Heart right ventricle (tissue), 16 donors: ENCODE measurements at regions not wholly inside any gene's neighbourhood (a gene's known extent, or its start where the extent isn't known, plus 50 kb on each side); places are given as distances from the start of the nearest gene placed in this dataset.

ENCODE experiments used
- ATAC-seq, 8 donors: fragments of 200-7000 bp; cut with Tn5 transposase; one replicate each; pipeline ENCODE4 v1.9.1; 2020; ENCODE audit warnings: mild to moderate bottlenecking in 8 of 8, moderate library complexity in 8 of 8, moderate number of reproducible peaks in 1 of 8
- DNase-seq, 2 donors: peaks; one replicate each; pipeline ENCODE4 v3.0.0-alpha.2; 2020
- H3K27ac ChIP-seq, 10 donors: fragments of 200-600 bp; sonication (generic) in 2 of 10; one replicate each; pipeline versions ENCODE4 v1.5.0 to v1.8.0; 2020 to 2022; ENCODE audit warnings: mild to moderate bottlenecking in 3 of 10
- H3K27me3 ChIP-seq, 7 donors: fragments of 200-600 bp; one replicate each; pipeline ENCODE4 v1.8.0; 2021 to 2022; ENCODE audit warnings: mild to moderate bottlenecking in 2 of 7
- H3K36me3 ChIP-seq, 9 donors: fragments of 200-600 bp; sonication (generic) in 1 of 9; one replicate each; pipeline versions ENCODE4 v1.5.0 to v1.8.0; 2020 to 2022; ENCODE audit warnings: mild to moderate bottlenecking in 2 of 9
- H3K4me1 ChIP-seq, 9 donors: fragments of 200-600 bp; sonication (generic) in 1 of 9; one replicate each; pipeline versions ENCODE4 v1.5.0 to v1.8.0; 2020 to 2022; ENCODE audit warnings: mild to moderate bottlenecking in 4 of 9
- H3K4me3 ChIP-seq, 10 donors: fragments of 200-600 bp; sonication (generic) in 2 of 10; one replicate each; pipeline versions ENCODE4 v1.5.0 to v1.8.0; 2020 to 2022; ENCODE audit warnings: mild to moderate bottlenecking in 7 of 10, moderate library complexity in 2 of 10
- H3K9me3 ChIP-seq, 11 donors: fragments of 200-600 bp in 10 of 11; sonication (generic) in 2 of 11; one replicate each; pipeline versions ENCODE4 v1.5.0 to v1.8.0; 2013 to 2022; ENCODE audit warnings: mild to moderate bottlenecking in 2 of 11, control low read depth in 1 of 11, moderate library complexity in 1 of 11
- WGBS, 2 donors: extraction: QIAGEN DNeasy Blood & Tissue Kit; methylation state at CpG; one replicate each; pipeline ENCODE4 v1.1.7; 2013; ENCODE audit warnings: inconsistent platforms in 1 of 2; 5-methylcytosine and 5-hydroxymethylcytosine counted together
- intact Hi-C, 10 donors: fragments of 100-400 bp; cut with DNase I; formaldehyde crosslinking; loops; one replicate each; pipeline versions ENCODE4 v1.11.1 to v1.14.2; 2022
- TF ChIP-seq, protein P1 (sequence below), 9 donors: fragments of 200-600 bp; sonication (generic) in 2 of 9; IDR thresholded peaks; one replicate each; pipeline versions ENCODE4 v1.5.0 to v1.8.0; 2021 to 2022; ENCODE audit warnings: antibody characterized with exemption in 9 of 9, mild to moderate bottlenecking in 5 of 9, moderate library complexity in 1 of 9
- donor health status: Arrhythmogenic right ventricular cardiomyopathy.
- donor health status: ischemic (EF 13 %, LVEDD 7.1; RV severe dilation, severe dysfunction).
- donor health status: healthy with polysubstance abuse.
- donor health status: DM: no; HTN: yes; CAD: no.
- donor health status: DM: no; HTN: no; CAD: no.
- donor health status: ischemic (EF 25% LVEDD 6.9; RV normal size, moderate dysfunction).
- donor health status: ischemic (EF 25% LVEDD 5.7; RV mildly dilated, moderate dysfunction).
- donor health status: healthy.
- donor health status: DM: yes; HTN: yes; CAD: no.
- donor health status: Ischemic cardiomyopathy.
- donor health status: ischemic (EF 35%, LVEDD 5.7; RV mildly dilated, moderate dysfunction).
- donor health status: nonischemic (EF 11% LVEDD 7.7; RV severe dilation, severe dysfunction).
- donor health status: DM: yes; HTN: yes; CAD: no.
- donor health status: PGD.
- donor health status: ischemic (EF 29% LVEDD 5.4; RV normal size, mild dysfunction).
- donor health status: nonischemic (EF 23%, LVEDD 6.1; RV moderate dilation, normal function).

- ATAC-seq: no peak
Measured at GRCh38 chr3:115287198-115287597, 140.1 kb upstream of the ZBTB20 start.

DNA sequence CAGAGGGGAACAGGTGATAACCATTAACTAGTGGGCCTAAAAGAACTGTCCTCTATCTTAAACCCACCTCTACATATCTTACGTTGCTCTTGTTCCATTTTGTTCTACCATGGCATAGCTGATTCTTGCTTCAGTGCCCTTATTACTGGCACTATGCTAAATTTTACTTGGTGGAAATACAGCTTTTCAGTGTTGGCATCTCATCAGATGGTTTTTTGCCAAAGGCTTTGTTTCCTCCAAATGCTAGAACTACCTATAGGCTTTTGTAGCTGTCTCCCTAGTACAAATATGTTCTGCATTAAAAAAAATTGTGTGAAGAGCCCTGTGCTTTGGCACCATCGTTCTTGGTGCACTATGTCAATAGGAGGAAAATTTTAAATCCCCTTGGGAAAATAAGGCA lies 145.0 kb upstream of the ZBTB20 start:
- H3K9me3 ChIP-seq: no peaks in the 10 kb centered on the region
- DNase-seq: no peak
- no peaks in the 10 kb centered on the region for H3K36me3 ChIP-seq
- TF ChIP-seq, protein P1, sequence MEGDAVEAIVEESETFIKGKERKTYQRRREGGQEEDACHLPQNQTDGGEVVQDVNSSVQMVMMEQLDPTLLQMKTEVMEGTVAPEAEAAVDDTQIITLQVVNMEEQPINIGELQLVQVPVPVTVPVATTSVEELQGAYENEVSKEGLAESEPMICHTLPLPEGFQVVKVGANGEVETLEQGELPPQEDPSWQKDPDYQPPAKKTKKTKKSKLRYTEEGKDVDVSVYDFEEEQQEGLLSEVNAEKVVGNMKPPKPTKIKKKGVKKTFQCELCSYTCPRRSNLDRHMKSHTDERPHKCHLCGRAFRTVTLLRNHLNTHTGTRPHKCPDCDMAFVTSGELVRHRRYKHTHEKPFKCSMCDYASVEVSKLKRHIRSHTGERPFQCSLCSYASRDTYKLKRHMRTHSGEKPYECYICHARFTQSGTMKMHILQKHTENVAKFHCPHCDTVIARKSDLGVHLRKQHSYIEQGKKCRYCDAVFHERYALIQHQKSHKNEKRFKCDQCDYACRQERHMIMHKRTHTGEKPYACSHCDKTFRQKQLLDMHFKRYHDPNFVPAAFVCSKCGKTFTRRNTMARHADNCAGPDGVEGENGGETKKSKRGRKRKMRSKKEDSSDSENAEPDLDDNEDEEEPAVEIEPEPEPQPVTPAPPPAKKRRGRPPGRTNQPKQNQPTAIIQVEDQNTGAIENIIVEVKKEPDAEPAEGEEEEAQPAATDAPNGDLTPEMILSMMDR (IDR thresholded peaks at IDR 0.05): no peak
- no peak overlapping the region for H3K27ac ChIP-seq
- intact Hi-C loops: no loop called here
- whole genome bisulfite sequencing, 2 donors: 91 to 93% methylated on average over 2 of the region's 2 CpGs
- H3K4me1 ChIP-seq: peaks cover 0 to 9% (median 0%) of the 10 kb centered on the region in 9 donors
- no peak for ATAC-seq
- no peak overlapping the region for H3K4me3 ChIP-seq
- H3K27me3 ChIP-seq: no peaks in the 10 kb centered on the region

More at GRCh38 chr3:115287198-115287597, 140.1 kb upstream of the ZBTB20 start:
- intact Hi-C loops: no loop called here
- no peaks in the 10 kb centered on the region for H3K9me3 ChIP-seq
- no peak overlapping the region for H3K27ac ChIP-seq
- DNase-seq: no peak
- H3K4me3 ChIP-seq: no peak overlapping the region
- H3K27me3 ChIP-seq: no peaks in the 10 kb centered on the region
- H3K36me3 ChIP-seq: no peaks in the 10 kb centered on the region
- WGBS, 2 donors: 81 to 85% methylated on average over 2 of the region's 2 CpGs
- H3K4me1 ChIP-seq: no peaks in the 10 kb centered on the region
- TF ChIP-seq, protein P1 (IDR thresholded peaks at IDR 0.05): no peak

DNA sequence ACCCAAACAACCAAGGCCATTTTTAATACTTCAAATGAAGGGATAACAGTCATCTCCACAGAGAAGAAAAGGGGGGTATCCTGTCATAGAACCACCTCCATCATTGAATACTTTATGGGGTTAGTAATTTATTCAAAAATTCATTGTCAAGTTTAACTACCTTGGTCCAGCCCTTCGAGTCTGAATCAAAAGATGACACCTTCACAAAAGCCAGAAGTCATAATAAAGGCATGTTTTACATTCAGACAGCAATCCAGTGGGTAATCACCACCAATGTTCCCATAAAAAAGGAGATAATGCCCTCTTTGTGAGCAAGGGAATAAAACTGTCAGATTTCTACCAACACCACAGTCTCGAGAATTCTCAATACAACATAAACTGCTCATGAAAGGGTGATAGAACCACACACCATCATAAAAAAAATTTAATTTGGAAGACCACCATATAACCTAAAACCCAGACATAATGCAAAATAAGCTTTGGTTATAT lies 145.6 kb upstream of the ZBTB20 start:
- no peaks in the 10 kb centered on the region for H3K36me3 ChIP-seq
- no peaks in the 10 kb centered on the region for H3K27me3 ChIP-seq
- TF ChIP-seq, protein P1 (IDR thresholded peaks at IDR 0.05): no peak
- DNase-seq: no peak
- no peaks in the 10 kb centered on the region for H3K9me3 ChIP-seq
- no peak for ATAC-seq
- H3K27ac ChIP-seq: no peak overlapping the region
- peaks cover 0 to 9% (median 0%) of the 10 kb centered on the region in 9 donors for H3K4me1 ChIP-seq
- no peak overlapping the region for H3K4me3 ChIP-seq
- intact Hi-C loops: no loop called here
- 87% methylated on average over 2 of the region's 2 CpGs for WGBS, 2 donors

DNA sequence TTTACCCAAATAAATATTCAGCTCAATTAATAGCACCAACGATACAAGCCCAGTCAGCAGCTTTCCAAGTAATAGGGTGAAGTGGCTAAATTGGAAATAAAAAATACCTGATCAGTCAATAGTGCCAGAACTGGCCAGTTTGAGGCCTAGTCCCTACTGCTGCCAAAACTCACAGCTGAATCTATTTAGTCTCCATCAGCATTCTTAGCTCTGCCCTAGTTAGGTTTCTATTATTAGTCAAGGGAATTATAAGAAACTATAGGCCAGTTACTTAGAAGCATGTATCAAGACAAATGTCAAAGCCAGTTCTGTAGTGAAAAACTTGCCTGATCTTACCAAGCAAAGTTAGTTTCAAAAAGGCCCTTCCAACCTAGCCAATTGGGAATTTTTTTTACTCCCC lies 146.2 kb upstream of the ZBTB20 start:
- no peak overlapping the region for H3K4me3 ChIP-seq
- TF ChIP-seq, protein P1 (IDR thresholded peaks at IDR 0.05): no peak
- no peak overlapping the region for H3K27ac ChIP-seq
- no peaks in the 10 kb centered on the region for H3K27me3 ChIP-seq
- no peaks in the 10 kb centered on the region for H3K36me3 ChIP-seq
- intact Hi-C loops: no loop called here
- H3K9me3 ChIP-seq: no peaks in the 10 kb centered on the region
- WGBS, 2 donors: 75 to 77% methylated on average over 1 of the region's 1 CpG
- ATAC-seq: peak in 2 of 8 donors; percentile 33 to 47
- no peak for DNase-seq
- peaks cover 0 to 9% (median 0%) of the 10 kb centered on the region in 9 donors for H3K4me1 ChIP-seq
